ENCODE measurements at regions not wholly inside any gene's neighbourhood (a gene's known extent, or its start where the extent isn't known, plus 50 kb on each side); places are given as distances from the start of the nearest gene placed in this dataset.
A peak's percentile ranks its signal among the peaks of the same experiment; 100 is the strongest.

- H3K27me3 ChIP-seq, result no peaks in the 10 kb centered on the region
- no peak for DNase-seq (ENCODE audit: low spot score in 2 of 2)
- 78 to 97% methylated on average over 1 to 2 of the region's 2 CpGs for WGBS, 2 donors
- no peaks in the 10 kb centered on the region for H3K9me3 ChIP-seq
- no peak overlapping the region for H3K4me3 ChIP-seq
- H3K36me3 ChIP-seq, result no peaks in the 10 kb centered on the region
- peaks cover 0 to 5% (median 0%) of the 10 kb centered on the region in 4 donors for H3K4me1 ChIP-seq
- no peak overlapping the region for H3K27ac ChIP-seq
- TF ChIP-seq POLR2A (IDR thresholded peaks at IDR 0.05), result no peak
- no peak for TF ChIP-seq EP300 (IDR thresholded peaks at IDR 0.05)
- no peak for TF ChIP-seq CTCF (IDR thresholded peaks at IDR 0.05)
Measured at GRCh38 chr15:57767481-57767880, 61.0 kb downstream of the POLR2M start.

GRCh38 chr15:57769266-57769665 lies 62.8 kb downstream of the POLR2M start:
- DNase-seq (ENCODE audit: low spot score in 2 of 2), result peak; percentile 34 to 41
- H3K27ac ChIP-seq, result peak overlapping the region in 2 of 4 donors; percentile 31 to 60
- WGBS, 2 donors, result 45 to 46% methylated on average over 12 of the region's 12 CpGs

GRCh38 chr15:57770495-57770894 lies 64.0 kb downstream of the POLR2M start:
- no peak for TF ChIP-seq POLR2A (IDR thresholded peaks at IDR 0.05)
- TF ChIP-seq EP300 (IDR thresholded peaks at IDR 0.05), result no peak
- TF ChIP-seq CTCF (IDR thresholded peaks at IDR 0.05), result no peak
- H3K4me3 ChIP-seq, result no peak overlapping the region
- peaks cover 0 to 5% (median 0%) of the 10 kb centered on the region in 4 donors for H3K4me1 ChIP-seq
- H3K27me3 ChIP-seq, result no peaks in the 10 kb centered on the region
- H3K9me3 ChIP-seq, result no peaks in the 10 kb centered on the region
- 76 to 88% methylated on average over 3 of the region's 3 CpGs for WGBS, 2 donors
- H3K27ac ChIP-seq, result no peak overlapping the region
- H3K36me3 ChIP-seq, result no peaks in the 10 kb centered on the region
- DNase-seq (ENCODE audit: low spot score in 2 of 2), result no peak

More at GRCh38 chr15:57769266-57769665, 62.8 kb downstream of the POLR2M start:
- no peaks in the 10 kb centered on the region for H3K27me3 ChIP-seq
- no peak overlapping the region for H3K4me3 ChIP-seq
- H3K36me3 ChIP-seq, result no peaks in the 10 kb centered on the region
- H3K4me1 ChIP-seq, result peaks cover 0 to 5% (median 0%) of the 10 kb centered on the region in 4 donors
- no peaks in the 10 kb centered on the region for H3K9me3 ChIP-seq
- TF ChIP-seq CTCF (IDR thresholded peaks at IDR 0.05) (no peak), EP300 (IDR thresholded peaks at IDR 0.05) (no peak), POLR2A (IDR thresholded peaks at IDR 0.05) (no peak)

DNA sequence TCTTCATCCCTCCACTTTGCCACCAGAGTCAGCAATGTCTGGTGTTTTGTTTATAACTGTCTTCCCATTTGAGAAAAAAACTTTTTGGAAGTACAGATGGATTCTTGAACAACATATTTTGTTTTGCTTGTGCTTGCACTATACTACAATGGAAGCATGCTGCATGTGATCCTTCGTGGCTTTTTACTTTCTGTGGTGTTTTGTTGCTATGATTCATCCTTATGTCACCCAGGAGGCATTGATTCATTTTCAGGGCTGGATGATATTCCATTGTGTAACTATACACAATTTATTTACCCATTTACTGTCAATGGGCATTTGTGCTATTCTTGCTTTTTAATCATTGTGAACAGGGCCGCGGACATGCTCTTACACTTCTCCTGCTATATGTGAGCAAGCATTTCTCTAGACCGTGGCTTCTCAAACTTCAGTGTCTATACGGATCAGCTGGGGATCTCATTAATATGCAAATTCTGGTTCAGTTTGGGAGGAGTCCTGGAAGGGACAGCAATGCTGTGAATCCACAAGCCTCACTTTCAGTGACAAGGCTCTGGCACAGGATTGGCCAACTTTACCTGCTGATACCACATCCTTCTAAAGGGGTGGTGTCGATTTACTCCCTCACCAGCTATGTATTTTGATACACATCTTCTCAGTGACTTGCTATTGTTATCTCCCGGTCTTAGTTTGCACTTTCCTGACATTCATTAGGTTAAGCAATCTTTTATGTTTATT lies 65.9 kb downstream of the POLR2M start:
- peaks cover 0 to 5% (median 0%) of the 10 kb centered on the region in 4 donors for H3K4me1 ChIP-seq
- DNase-seq (ENCODE audit: low spot score in 2 of 2), result no peak
- H3K27me3 ChIP-seq, result no peaks in the 10 kb centered on the region
- no peaks in the 10 kb centered on the region for H3K36me3 ChIP-seq
- H3K4me3 ChIP-seq, result no peak overlapping the region
- no peaks in the 10 kb centered on the region for H3K9me3 ChIP-seq
- 76 to 79% methylated on average over 7 of the region's 7 CpGs for WGBS, 2 donors
- H3K27ac ChIP-seq, result no peak overlapping the region
- no peak for TF ChIP-seq POLR2A (IDR thresholded peaks at IDR 0.05)
- TF ChIP-seq CTCF (IDR thresholded peaks at IDR 0.05), result no peak
- TF ChIP-seq EP300 (IDR thresholded peaks at IDR 0.05), result no peak

- H3K27me3 ChIP-seq, result no peaks in the 10 kb centered on the region
- TF ChIP-seq CTCF (IDR thresholded peaks at IDR 0.05) (no peak), EP300 (IDR thresholded peaks at IDR 0.05) (no peak)
- H3K36me3 ChIP-seq, result no peaks in the 10 kb centered on the region
- H3K4me3 ChIP-seq, result no peak overlapping the region
- H3K27ac ChIP-seq, result no peak overlapping the region
- no peaks in the 10 kb centered on the region for H3K9me3 ChIP-seq
- 97 to 98% methylated on average over 2 of the region's 2 CpGs for WGBS, 2 donors
- no peak for DNase-seq (ENCODE audit: low spot score in 2 of 2)
- H3K4me1 ChIP-seq, result peaks cover 0 to 5% (median 0%) of the 10 kb centered on the region in 4 donors
Measured at GRCh38 chr15:57773051-57773450, 66.5 kb downstream of the POLR2M start.

All from tibial nerve (tissue), 4 donors.